ENCODE measurements at regions not wholly inside any gene's neighbourhood (a gene's known extent, or its start where the extent isn't known, plus 50 kb on each side); places are given as distances from the start of the nearest gene placed in this dataset.

DNA sequence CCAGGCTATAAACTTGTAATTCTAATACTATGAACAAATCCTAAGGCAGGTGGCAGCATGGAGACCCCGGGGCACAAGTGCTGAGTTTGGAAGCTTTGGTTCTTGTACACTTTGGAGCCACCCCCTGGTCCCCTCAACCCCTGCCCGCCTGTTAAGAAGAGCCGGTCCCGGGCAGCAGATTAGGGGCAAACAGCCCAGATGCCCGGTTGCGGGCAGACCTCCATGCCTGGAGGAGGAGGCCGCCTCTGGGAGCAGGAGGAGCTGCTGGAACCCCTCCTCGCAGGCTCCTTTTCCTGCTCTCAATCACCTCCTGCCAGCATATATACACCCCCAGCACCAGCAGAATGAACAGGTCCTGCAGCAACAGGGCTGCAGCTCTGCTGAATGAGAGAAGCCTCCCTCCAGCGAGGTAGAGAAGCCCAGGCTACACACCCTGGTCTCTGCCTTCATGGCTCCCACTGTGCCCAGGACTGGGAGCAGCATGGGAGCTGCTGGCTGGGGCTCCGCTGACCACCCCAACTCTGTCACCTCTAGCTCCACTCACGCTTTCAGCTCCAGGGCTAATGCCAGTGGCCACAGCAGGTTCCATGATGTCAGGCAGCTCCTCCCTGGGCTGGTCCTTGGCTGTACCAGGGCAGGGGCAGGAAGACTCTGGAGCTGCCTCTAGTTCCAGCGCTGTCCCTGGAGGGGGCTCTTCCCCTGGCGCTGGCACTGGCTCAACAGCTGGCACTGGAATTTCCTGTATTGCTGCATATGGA lies 1713.5 kb upstream of the ACO1 start:
- DNase-seq (ENCODE audit: low read depth): no peak

DNA sequence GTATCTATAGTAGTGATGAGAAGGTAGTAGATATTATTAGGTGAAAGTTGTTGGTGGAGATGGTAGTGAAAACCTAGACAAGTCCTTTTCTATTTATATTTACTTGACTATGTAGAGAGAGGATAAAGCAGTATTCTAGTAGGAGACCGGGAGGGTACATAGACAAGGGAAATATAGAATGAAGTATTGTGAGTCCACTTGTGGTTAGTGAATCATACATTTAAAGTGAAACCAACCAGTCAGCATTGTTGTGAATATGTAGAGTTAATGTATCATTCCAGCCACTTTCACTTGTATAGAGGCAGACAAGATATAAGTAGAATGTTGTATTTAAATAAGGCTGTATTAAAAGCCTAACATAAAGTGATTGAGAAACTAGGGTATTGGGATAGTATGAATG lies 1711.3 kb upstream of the ACO1 start:
- DNase-seq (ENCODE audit: low read depth): no peak

GRCh38 chr9:30676651-30677050 lies 1707.8 kb upstream of the ACO1 start:
- DNase-seq (ENCODE audit: low read depth): no peak

DNA sequence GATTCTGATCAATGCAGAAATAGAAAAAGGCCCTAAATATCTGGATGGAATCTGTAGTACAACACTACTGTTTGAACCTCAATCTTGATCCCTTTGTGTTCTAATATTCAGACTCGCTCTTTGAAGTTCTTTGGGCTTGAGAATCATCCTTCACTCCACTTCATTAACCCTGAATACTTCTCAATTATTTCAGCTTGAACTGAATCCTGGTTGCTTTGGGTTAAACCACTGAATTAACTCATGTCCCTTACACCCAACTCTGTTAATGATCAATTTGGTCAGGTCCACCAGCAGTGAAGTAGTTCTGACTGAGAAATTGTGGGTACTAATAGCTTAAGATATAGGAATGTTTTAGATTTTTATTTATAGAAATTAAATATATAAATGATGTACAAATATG lies 1707.2 kb upstream of the ACO1 start:
- no peak for DNase-seq (ENCODE audit: low read depth)

GRCh38 chr9:30688801-30689200 lies 1695.6 kb upstream of the ACO1 start:
- no peak for DNase-seq (ENCODE audit: low read depth)

DNA sequence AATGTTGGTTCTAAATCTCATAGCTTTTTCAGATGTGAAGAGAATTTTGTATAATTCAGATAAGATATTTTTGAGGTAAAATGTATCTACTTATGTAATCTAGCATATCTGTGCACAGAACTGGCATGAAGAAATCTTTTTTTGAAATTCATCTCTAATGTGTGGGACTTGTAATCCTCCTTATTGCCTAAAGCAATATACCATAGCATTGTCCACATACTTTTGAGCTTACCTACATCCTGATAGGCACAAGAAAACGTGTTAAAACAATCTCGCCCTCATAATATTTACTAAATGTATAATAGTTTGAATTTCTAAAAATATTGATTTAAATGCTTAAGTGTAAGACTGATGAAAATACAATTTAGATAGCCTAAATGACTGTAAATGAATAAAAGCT lies 1686.5 kb upstream of the ACO1 start:
- DNase-seq (ENCODE audit: low read depth): no peak

DNA sequence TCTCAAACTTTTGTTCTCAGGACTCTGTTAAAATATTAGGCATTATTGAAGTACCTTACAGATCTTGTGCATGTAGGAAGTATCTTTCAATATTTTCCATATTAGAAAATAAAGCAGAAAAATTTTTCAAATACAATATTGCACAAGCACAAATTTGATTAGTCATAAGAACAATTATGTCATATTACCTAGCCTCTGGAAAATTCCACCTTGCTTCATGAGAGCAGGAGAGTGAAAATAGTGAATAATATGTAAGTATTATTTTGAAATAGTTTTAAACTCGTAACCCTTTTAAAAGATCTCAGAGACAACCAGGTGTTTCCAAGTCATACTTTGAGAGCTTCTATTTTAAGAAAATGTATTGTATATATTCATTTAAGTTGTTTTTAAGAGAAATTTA lies 1672.9 kb upstream of the ACO1 start:
- DNase-seq (ENCODE audit: low read depth): no peak

GRCh38 chr9:30713243-30713642 lies 1671.2 kb upstream of the ACO1 start:
- DNase-seq (ENCODE audit: low read depth): no peak

- no peak for DNase-seq (ENCODE audit: low read depth)
These were observed 1670.1 kb upstream of the ACO1 start for GRCh38 chr9:30714389-30714788.

DNA sequence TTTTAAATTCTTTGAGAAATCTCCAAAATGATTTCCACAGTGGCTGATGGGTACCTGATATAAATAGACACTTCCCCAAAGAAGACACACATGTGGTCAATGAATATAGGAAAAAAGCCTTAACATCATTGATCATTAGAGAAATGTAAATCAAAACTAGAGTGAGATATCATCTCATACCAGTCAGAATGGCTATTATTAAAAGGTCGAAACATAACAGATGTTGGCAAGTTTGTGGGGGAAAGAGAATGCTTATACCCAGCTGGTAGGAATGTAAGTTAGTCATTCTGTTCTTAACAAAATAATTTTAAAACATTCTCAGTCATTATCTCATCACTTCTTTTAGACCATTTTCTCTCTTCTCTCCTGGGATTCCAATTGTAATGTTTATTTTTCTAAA lies 1666.0 kb upstream of the ACO1 start:
- DNase-seq (ENCODE audit: low read depth): no peak

GRCh38 chr9:30722065-30722464 lies 1662.4 kb upstream of the ACO1 start:
- no peak for DNase-seq (ENCODE audit: low read depth)

DNA sequence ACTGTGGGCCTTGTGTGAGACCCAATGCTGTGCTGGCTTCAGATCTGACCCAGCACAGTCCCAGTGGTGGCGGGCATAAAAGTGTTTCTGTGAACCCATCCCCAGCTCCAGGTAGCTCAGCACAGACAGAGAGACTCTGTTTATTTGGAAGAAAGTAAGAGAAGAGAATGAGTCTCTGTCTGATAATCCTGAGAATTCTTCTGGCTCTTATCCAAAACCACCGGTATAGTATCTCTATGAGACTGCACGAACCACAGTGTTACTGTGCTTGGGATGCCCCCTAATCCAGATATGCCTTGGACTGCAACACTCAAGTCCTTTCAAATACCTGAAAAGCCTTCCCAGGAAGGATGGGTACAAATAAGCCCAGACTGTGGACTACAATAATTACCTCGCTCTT lies 1660.8 kb upstream of the ACO1 start:
- DNase-seq (ENCODE audit: low read depth): no peak

DNA sequence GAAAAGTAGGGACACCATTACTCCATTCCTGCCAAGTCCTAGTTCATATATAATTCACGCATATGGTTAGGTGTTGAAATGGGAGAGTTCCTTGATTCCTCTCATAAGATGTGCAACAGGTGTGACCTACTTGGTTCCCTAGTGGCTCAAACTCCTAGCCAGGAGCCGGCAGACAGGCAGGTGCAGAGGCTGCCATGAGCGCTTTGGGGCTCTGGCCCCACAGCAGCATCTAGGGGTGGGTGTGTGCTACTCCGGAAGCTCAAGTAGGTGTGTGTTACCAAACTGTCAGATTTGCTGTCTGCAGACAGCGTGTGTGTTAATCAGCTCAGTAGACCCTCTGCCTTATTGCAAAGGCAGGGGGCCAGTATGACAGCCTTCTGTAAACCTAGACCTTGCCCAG lies 1652.4 kb upstream of the ACO1 start:
- DNase-seq (ENCODE audit: low read depth): no peak

- no peak for DNase-seq (ENCODE audit: low read depth)
These were observed 1639.6 kb upstream of the ACO1 start for GRCh38 chr9:30744871-30745270.

DNA sequence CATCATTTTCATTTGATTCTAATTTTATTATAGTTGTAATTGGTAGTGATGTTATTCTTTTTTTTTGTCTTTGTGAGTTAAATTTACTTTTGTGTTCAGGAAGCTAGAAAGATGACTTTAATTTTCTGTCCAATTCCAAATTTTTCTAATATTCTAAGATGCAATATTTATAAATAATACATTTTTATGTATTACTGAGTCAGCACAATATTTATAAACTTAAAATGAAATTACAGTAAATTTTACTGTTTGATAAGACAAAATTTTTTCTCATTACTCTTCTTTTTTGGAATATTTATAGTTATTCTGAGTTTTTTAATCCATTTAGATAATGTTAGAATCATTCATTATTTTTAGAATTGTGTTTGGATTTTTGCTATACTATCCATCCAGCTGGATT lies 1637.9 kb upstream of the ACO1 start:
- DNase-seq (ENCODE audit: low read depth): no peak

GRCh38 chr9:30757723-30758122 lies 1626.7 kb upstream of the ACO1 start:
- no peak for DNase-seq (ENCODE audit: low read depth)

GRCh38 chr9:30758726-30759446 lies 1625.6 kb upstream of the ACO1 start:
- DNase-seq (ENCODE audit: low read depth): no peak

DNA sequence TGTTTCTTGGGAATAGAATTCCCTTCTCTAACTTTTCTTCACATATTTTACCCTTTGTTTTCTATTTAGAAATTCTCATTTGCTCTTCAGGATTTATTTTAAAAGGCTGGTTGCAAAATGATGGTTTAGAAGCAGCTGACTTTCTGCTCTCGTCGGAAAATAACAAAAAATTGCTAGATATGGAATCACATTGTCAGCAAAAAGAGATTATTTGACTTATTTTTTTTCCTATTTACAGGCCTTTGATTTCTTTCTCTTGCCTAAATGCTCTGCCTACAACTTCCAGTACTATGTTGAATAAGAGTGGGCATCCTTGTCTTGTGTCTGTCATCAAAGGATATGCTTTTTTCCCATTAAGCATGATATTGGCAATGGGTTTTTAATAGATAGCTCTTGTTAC lies 1619.1 kb upstream of the ACO1 start:
- DNase-seq (ENCODE audit: low read depth): no peak

GRCh38 chr9:30771163-30771708 lies 1613.2 kb upstream of the ACO1 start:
- DNase-seq (ENCODE audit: low read depth): no peak

GRCh38 chr9:30771760-30772159 lies 1612.7 kb upstream of the ACO1 start:
- DNase-seq (ENCODE audit: low read depth): no peak

DNA sequence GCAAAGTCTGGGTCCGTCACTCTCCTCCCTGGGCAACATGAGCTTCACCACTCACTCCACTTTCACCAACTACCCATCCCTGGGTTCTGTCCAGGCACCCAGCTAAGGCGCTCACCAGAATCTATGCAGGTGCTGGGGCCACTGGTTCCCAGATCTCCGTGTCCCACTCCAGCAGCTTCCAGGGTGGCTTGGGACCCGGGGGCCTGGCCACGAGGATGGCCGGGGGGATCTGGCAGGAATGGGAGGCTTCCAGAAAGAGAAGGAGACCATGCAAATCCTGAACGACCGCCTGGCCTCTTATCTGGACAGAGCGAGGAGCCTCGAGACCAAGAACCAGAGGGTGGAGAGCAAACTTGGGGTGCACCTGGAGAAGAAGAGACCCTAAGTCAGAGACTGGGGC lies 1611.0 kb upstream of the ACO1 start:
- DNase-seq (ENCODE audit: low read depth): no peak

- no peak for DNase-seq (ENCODE audit: low read depth)
These were observed 1610.1 kb upstream of the ACO1 start for GRCh38 chr9:30774326-30774725.

DNA sequence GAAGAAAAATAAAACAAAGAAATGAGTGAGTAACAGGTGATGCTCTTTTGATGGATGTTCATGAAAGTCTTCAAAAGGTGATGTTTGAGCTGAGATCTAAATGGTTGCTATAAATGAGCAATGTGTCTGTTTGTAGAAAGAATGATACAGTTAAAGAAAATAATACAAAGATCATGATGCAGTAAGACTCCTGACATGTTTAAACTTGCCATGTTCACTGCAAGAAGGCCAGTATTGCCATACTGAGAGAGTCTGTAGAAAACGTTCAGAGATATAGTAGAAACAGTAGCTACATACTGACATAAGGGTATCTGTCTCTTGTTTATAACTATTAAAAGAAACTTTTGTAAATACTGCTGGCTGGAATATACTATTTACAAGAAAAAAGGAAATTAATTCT lies 1609.2 kb upstream of the ACO1 start:
- no peak for DNase-seq (ENCODE audit: low read depth)

DNA sequence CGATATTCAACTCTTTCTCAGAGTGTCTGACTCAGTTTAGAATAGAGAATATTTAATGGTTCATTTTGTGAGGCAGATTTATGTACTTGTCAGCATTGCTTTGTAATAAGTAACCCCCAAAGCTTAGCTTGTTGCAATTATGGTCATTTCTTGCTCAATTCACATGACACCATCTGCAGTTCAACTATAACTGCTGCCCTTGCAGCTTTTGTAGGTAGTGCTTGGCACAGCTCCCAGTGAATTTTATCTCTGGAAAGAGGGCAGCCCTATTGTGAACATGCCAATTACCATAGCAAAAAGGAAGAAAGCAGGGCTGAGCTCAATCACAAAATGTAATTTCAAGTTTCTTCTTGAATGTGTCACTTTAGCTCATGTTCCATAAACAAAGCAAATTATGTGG lies 1587.7 kb upstream of the ACO1 start:
- DNase-seq (ENCODE audit: low read depth): no peak

All from stimulated activated CD4-positive, alpha-beta T cell treated with anti-CD3 and anti-CD28 coated beads, Interleukin-2, amount 100 ng/mL, for 4 hours (primary cell).